HG03571 (cell line): ENCODE measurements at regions not wholly inside any gene's neighbourhood (a gene's known extent, or its start where the extent isn't known, plus 50 kb on each side); places are given as distances from the start of the nearest gene placed in this dataset.
"Not testable (repeated sequence)": the region's sequence is repeated elsewhere in the genome, so short reads cannot be mapped to it uniquely, and the experiment has no call there.

Experiments
- ATAC-seq: cut with Tn5 transposase; IDR thresholded peaks from one replicate; pipeline ENCODE4 v1.9.1; 2021; ENCODE audit not compliant: unreplicated experiment

- not testable (repeated sequence) for ATAC-seq
Measured at GRCh38 chr16:29190553-29191431, 205.9 kb downstream of the LAT start.

GRCh38 chr16:29188806-29189205 is 204.0 kb downstream of the LAT start:
- not testable (repeated sequence) for ATAC-seq

GRCh38 chr16:29186306-29187220 is 201.7 kb downstream of the LAT start:
- ATAC-seq: not testable (repeated sequence)

- ATAC-seq: not testable (repeated sequence)
Measured at GRCh38 chr16:29185872-29186271, 201.0 kb downstream of the LAT start.

- ATAC-seq: not testable (repeated sequence)
Measured at GRCh38 chr16:29184738-29185438, 200.0 kb downstream of the LAT start.

- not testable (repeated sequence) for ATAC-seq
Measured at GRCh38 chr16:29182940-29183868, 198.4 kb downstream of the LAT start.

GRCh38 chr16:29182501-29182900 is 197.6 kb downstream of the LAT start:
- no peak for ATAC-seq

- not testable (repeated sequence) for ATAC-seq
Measured at GRCh38 chr16:29181921-29182411, 197.1 kb downstream of the LAT start.

- ATAC-seq: not testable (repeated sequence)
Measured at GRCh38 chr16:29181254-29181780, 196.5 kb downstream of the LAT start.

GRCh38 chr16:29180206-29180600 is 195.4 kb downstream of the LAT start:
- not testable (repeated sequence) for ATAC-seq

GRCh38 chr16:29179401-29180205 is 194.8 kb downstream of the LAT start:
- not testable (repeated sequence) for ATAC-seq

- ATAC-seq: not testable (repeated sequence)
Measured at GRCh38 chr16:29177888-29178726, 193.3 kb downstream of the LAT start.

GRCh38 chr16:29177203-29177887 is 192.5 kb downstream of the LAT start:
- not testable (repeated sequence) for ATAC-seq

GRCh38 chr16:29176822-29177202 is 192.0 kb downstream of the LAT start:
- not testable (repeated sequence) for ATAC-seq

- ATAC-seq: not testable (repeated sequence)
Measured at GRCh38 chr16:29176154-29176470, 191.3 kb downstream of the LAT start.

- ATAC-seq: not testable (repeated sequence)
Measured at GRCh38 chr16:29175411-29176153, 190.7 kb downstream of the LAT start.
